Mucosa of stomach (tissue), 1 donor: ENCODE measurements at regions not wholly inside any gene's neighbourhood (a gene's known extent, or its start where the extent isn't known, plus 50 kb on each side); places are given as distances from the start of the nearest gene placed in this dataset.
"Not testable (repeated sequence)": the region's sequence is repeated elsewhere in the genome, so short reads cannot be mapped to it uniquely, and the experiment has no call there.

Experiments
- H3K27me3 ChIP-seq: one replicate; pipeline ENCODE4 v1.7.0; 2013; ENCODE audit warnings: mild to moderate bottlenecking, low read length; ENCODE audit not compliant: control insufficient read depth, insufficient read depth
- H3K36me3 ChIP-seq: one replicate; pipeline ENCODE4 v1.7.0; 2013; ENCODE audit warnings: low read length; ENCODE audit not compliant: control insufficient read depth, insufficient read depth
- H3K4me1 ChIP-seq: one replicate; pipeline ENCODE4 v1.7.0; 2013; ENCODE audit warnings: mild to moderate bottlenecking, low read length; ENCODE audit not compliant: control insufficient read depth, insufficient read depth
- H3K4me3 ChIP-seq: one replicate; pipeline ENCODE4 v1.7.0; 2013; ENCODE audit warnings: low read length
- H3K9ac ChIP-seq: one replicate; pipeline ENCODE4 v1.7.0; 2013; ENCODE audit warnings: mild to moderate bottlenecking, low read length, moderate library complexity
- H3K9me3 ChIP-seq: one replicate; pipeline ENCODE4 v1.7.0; 2013; ENCODE audit warnings: mild to moderate bottlenecking, low read length, moderate library complexity; ENCODE audit not compliant: control insufficient read depth
- donor health status: Pancreatic carcinoma.

DNA sequence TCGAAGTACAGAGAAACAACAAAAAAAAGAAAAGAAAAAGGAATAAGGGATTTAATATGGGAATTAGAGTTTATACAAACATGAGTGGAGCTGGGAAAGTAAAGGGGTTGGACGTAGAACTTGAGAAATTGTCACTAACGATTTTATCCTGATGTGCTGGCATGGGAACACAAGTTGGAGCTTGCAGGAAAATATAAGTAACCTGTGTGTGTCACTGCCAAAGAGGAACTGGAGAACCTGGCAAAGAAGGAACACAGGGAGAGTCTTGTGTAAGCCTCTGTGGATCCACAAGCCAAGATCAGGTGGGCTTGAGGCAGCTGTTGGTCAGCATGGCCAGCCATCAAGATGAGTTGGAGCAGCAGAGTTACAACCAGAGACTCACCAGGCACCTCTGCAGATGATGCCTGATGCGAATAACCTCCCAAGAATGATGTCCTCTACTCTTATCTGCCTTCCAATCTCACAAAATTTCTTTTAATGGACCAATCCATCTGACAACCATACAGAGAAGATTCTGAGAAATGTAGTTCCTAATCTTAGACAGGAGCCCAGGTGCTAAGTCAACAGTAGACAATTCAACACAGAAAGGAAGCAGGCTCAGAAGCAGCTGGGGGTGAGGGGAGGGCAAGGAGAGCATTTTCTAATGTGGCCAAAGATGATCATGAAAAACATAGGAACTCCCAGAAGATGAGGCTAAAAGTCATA, 77.0 kb upstream of the SPOPL start:
- H3K9me3 ChIP-seq, result no peaks in the 10 kb centered on the region
- H3K36me3 ChIP-seq, result no peaks in the 10 kb centered on the region
- H3K4me3 ChIP-seq, result no peak overlapping the region
- no peaks in the 10 kb centered on the region for H3K4me1 ChIP-seq
- H3K9ac ChIP-seq, result no peak overlapping the region
- no peaks in the 10 kb centered on the region for H3K27me3 ChIP-seq

- H3K9ac ChIP-seq, H3K4me3 ChIP-seq, H3K27me3 ChIP-seq, H3K4me1 ChIP-seq, H3K9me3 ChIP-seq, H3K36me3 ChIP-seq: not testable (repeated sequence)
Measured at GRCh38 chr2:138426116-138426515, 75.5 kb upstream of the SPOPL start.

- Histone ChIP-seq H3K9ac (no peak overlapping the region), H3K4me3 (no peak overlapping the region), H3K9me3 (no peaks in the 10 kb centered on the region), H3K4me1 (no peaks in the 10 kb centered on the region), H3K27me3 (no peaks in the 10 kb centered on the region), H3K36me3 (no peaks in the 10 kb centered on the region)
Measured at GRCh38 chr2:138428710-138429440, 72.7 kb upstream of the SPOPL start.

DNA sequence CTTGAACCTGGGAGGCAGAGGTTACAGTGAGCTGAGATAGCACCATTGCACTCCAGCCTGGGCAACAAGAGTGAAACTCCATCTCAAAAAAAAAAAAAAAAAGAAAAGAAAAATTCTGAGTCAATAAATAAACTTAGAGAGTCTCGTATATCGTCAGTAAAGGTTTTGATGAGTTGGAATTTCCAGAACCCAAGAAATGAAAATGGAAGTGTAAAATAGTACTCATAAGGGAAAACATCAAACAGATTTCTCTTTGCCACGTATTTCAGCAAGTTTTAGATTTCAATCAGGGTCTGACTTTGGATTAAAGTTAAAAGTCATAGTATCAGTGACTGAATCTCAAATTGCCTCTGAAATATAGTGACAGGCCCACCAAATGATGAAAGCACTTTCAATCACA, 71.4 kb upstream of the SPOPL start:
- Histone ChIP-seq H3K9ac (no peak overlapping the region), H3K4me3 (no peak overlapping the region), H3K27me3 (no peaks in the 10 kb centered on the region), H3K4me1 (no peaks in the 10 kb centered on the region), H3K9me3 (no peaks in the 10 kb centered on the region), H3K36me3 (no peaks in the 10 kb centered on the region)

DNA sequence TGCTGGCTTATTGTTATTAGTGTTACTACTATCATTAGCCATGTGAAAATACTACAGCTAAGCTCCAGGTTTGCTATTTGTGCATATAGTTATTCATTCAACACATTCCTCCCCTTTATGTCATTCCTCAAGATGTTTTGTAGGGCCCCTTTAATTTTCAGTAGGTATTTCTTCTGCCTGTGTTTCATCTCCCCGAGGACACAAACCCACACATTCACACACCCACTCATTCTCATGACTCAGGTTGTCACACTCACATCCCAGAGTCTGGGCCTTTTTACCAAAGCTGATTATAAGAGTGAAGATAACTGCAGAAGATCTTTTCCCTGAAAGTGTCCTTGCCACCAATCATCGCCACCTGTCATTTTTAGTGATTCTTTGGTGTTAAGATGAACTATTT, 68.6 kb upstream of the SPOPL start:
- Histone ChIP-seq H3K27me3 (no peaks in the 10 kb centered on the region), H3K4me1 (no peaks in the 10 kb centered on the region), H3K9ac (no peak overlapping the region), H3K36me3 (no peaks in the 10 kb centered on the region), H3K4me3 (no peak overlapping the region), H3K9me3 (no peaks in the 10 kb centered on the region)

GRCh38 chr2:138433995-138434951, 67.3 kb upstream of the SPOPL start:
- H3K4me1 ChIP-seq, result no peaks in the 10 kb centered on the region
- no peaks in the 10 kb centered on the region for H3K27me3 ChIP-seq
- H3K36me3 ChIP-seq, result no peaks in the 10 kb centered on the region
- no peak overlapping the region for H3K4me3 ChIP-seq
- no peaks in the 10 kb centered on the region for H3K9me3 ChIP-seq
- H3K9ac ChIP-seq, result no peak overlapping the region

GRCh38 chr2:138435701-138436100, 65.9 kb upstream of the SPOPL start:
- Histone ChIP-seq H3K4me1 (no peaks in the 10 kb centered on the region), H3K27me3 (no peaks in the 10 kb centered on the region), H3K36me3 (no peaks in the 10 kb centered on the region), H3K4me3 (no peak overlapping the region), H3K9ac (no peak overlapping the region), H3K9me3 (no peaks in the 10 kb centered on the region)

DNA sequence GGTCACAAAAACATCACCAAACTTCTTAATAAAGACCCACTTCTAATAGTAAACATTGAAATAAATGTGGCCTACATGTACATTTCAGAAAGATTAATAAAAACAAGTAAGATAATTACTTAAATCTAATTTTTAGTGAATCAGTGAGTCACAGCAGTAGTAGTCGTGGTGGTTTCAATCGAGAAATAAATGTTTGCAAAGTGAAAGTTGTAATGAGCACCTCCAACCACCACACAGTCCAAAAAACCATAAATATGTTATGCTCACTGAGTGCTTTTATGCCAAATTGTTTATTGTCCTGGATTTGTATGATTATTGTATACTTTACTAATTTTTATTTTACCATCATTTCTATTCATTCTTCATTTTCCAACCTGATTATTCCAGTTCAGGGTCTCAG, 61.8 kb upstream of the SPOPL start:
- no peak overlapping the region for H3K9ac ChIP-seq
- H3K27me3 ChIP-seq, result no peaks in the 10 kb centered on the region
- no peaks in the 10 kb centered on the region for H3K9me3 ChIP-seq
- H3K4me1 ChIP-seq, result no peaks in the 10 kb centered on the region
- H3K36me3 ChIP-seq, result no peaks in the 10 kb centered on the region
- H3K4me3 ChIP-seq, result no peak overlapping the region

DNA sequence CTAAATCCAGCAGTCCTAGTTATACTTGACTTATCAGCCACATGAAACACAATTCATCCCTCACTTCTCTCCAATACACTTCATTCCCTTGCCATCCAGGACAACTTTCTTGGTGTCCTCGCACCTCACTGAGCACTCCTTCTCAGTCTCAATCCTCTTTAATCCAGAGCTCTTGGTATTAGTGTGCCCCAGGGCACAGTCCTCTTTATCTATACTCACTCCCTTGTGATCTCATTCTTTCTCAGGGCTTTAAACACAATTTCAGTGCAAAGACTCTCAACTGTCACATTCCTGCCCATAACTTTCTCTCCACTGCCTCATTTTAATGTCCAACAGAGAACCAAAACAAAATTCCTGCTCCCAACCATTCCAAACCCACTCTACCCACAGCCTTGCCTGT, 60.8 kb upstream of the SPOPL start:
- Histone ChIP-seq H3K9me3 (no peaks in the 10 kb centered on the region), H3K4me1 (no peaks in the 10 kb centered on the region), H3K36me3 (no peaks in the 10 kb centered on the region), H3K27me3 (no peaks in the 10 kb centered on the region), H3K4me3 (no peak overlapping the region), H3K9ac (no peak overlapping the region)

DNA sequence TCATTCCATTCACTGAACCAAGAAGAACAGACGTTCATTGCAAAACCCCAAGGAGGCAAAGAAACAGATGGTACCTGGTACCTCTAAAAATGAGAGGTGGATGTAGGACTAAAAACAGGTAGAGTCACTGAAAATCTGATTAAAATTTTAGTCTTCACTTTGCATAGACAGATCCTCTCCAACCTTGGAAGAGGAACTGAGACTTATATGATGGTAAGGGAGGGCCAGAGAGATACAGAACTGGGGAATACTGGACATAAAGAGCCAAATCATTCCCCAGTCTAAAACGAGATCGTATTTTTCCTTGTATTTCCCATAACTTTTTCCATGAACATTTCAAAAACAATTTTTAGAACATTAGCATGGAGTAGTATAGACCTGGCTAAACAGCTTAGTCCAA, 59.7 kb upstream of the SPOPL start:
- Histone ChIP-seq H3K27me3 (no peaks in the 10 kb centered on the region), H3K4me3 (no peak overlapping the region), H3K9ac (no peak overlapping the region), H3K9me3 (no peaks in the 10 kb centered on the region), H3K4me1 (no peaks in the 10 kb centered on the region), H3K36me3 (no peaks in the 10 kb centered on the region)

DNA sequence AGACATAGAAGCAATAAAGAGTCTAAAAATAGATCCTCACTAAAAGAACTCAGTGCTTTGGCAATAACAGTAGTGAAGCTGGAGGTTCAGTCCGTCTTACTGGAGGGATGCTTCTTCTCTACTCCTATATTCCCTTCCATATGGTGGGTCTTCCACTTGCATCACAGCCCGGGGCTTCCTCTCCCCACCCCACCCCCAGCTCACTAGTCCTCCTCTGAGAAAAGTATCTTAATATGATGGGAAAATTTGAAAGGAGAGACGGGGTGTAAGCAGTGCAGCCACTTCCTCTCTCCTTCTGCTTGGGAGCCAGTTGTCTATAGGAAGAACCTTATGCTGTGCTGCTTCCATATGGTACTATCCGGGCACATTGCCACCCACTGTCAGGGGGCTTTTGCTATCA, 57.2 kb upstream of the SPOPL start:
- Histone ChIP-seq H3K9me3 (no peaks in the 10 kb centered on the region), H3K36me3 (no peaks in the 10 kb centered on the region), H3K9ac (no peak overlapping the region), H3K4me1 (no peaks in the 10 kb centered on the region), H3K27me3 (no peaks in the 10 kb centered on the region), H3K4me3 (no peak overlapping the region)

DNA sequence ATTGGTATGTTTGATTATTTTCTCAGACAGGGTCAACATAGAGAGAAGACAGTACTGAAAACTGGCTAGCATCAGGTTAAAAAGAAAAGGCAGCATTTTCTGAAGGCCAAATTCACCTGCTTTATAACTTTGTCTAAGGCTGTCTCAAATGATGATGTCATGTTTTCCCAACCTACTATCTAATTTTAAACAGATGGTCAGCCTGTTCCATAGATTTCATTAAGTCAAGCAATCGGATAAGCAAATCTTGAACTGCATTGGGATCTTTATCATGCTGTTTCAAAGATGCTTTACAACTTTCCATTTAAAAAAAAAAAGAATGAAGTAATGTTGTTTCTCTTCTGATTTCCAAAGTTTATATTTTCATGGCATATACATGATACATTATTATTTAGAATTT, 56.3 kb upstream of the SPOPL start:
- no peaks in the 10 kb centered on the region for H3K4me1 ChIP-seq
- H3K9me3 ChIP-seq, result no peaks in the 10 kb centered on the region
- no peak overlapping the region for H3K9ac ChIP-seq
- no peak overlapping the region for H3K4me3 ChIP-seq
- H3K36me3 ChIP-seq, result no peaks in the 10 kb centered on the region
- H3K27me3 ChIP-seq, result no peaks in the 10 kb centered on the region
